Endothelial cell of umbilical vein (primary cell): ENCODE measurements at regions not wholly inside any gene's neighbourhood (a gene's known extent, or its start where the extent isn't known, plus 50 kb on each side); places are given as distances from the start of the nearest gene placed in this dataset.

Experiments
- EZH2 ChIP-seq: IDR thresholded peaks from 2 replicates; pipeline ENCODE4 v1.6.1; 2012; ENCODE audit warnings: borderline replicate concordance, low read depth, mild to moderate bottlenecking, moderate library complexity, low read length, inconsistent platforms; ENCODE audit not compliant: severe bottlenecking
- MYC ChIP-seq: IDR thresholded peaks from one replicate; pipeline ENCODE4 v1.6.1; 2011; ENCODE audit warnings: mild to moderate bottlenecking, low read depth, low read length
- POLR2A ChIP-seq: IDR thresholded peaks from 2 replicates; pipeline ENCODE4 v1.6.1; 2012; ENCODE audit warnings: low read depth, mild to moderate bottlenecking, control low read depth, low read length
- POLR2AphosphoS5 ChIP-seq: IDR thresholded peaks from 2 replicates; pipeline ENCODE4 v1.6.1; 2012; ENCODE audit warnings: low read depth, mild to moderate bottlenecking, control low read depth, low read length, moderate library complexity; ENCODE audit not compliant: insufficient read depth
- TF ChIP-seq, protein P1 (sequence below), 2 donors: IDR thresholded peaks; 1 replicate in 1 of 2; 2 replicates in 1 of 2; pipeline ENCODE4 v1.5.1; 2011; ENCODE audit warnings: low read length in 2 of 2, mild to moderate bottlenecking in 2 of 2, moderate library complexity in 2 of 2, control low read depth in 1 of 2, inconsistent platforms in 1 of 2, low read depth in 1 of 2; ENCODE audit not compliant: insufficient read depth in 1 of 2; ENCODE audit errors: extremely low read depth in 1 of 2
- TF ChIP-seq, protein P2 (sequence below): IDR thresholded peaks from 2 replicates; pipeline ENCODE4 v1.6.1; 2011; ENCODE audit not compliant: insufficient read depth, insufficient read length

DNA sequence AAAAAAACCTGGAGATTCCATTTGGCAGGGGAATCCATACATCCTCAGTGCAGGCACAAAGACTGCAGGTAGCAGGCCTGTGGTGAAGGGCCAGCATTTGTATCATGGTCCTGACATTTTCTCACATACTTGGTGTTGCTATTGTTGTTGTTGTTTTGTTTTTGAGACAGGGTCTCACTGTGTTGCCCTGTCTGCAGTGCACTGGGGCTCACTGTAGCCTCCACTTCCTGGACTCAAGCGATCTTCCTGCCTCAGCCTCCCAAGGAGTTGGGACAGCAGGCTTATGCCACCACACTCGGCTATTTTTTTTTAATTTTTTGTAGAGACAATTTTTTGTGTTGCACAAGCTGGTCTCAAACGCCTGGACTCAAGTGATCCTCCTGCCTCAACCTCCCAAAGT is 140.8 kb upstream of the ZNF644 start:
- TF ChIP-seq, protein P1, sequence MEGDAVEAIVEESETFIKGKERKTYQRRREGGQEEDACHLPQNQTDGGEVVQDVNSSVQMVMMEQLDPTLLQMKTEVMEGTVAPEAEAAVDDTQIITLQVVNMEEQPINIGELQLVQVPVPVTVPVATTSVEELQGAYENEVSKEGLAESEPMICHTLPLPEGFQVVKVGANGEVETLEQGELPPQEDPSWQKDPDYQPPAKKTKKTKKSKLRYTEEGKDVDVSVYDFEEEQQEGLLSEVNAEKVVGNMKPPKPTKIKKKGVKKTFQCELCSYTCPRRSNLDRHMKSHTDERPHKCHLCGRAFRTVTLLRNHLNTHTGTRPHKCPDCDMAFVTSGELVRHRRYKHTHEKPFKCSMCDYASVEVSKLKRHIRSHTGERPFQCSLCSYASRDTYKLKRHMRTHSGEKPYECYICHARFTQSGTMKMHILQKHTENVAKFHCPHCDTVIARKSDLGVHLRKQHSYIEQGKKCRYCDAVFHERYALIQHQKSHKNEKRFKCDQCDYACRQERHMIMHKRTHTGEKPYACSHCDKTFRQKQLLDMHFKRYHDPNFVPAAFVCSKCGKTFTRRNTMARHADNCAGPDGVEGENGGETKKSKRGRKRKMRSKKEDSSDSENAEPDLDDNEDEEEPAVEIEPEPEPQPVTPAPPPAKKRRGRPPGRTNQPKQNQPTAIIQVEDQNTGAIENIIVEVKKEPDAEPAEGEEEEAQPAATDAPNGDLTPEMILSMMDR (IDR thresholded peaks at IDR 0.05; ENCODE audit: extremely low read depth in 1 of 2, insufficient read depth in 1 of 2, low read depth in 1 of 2, low read length in 2 of 2), result no peak
- TF ChIP-seq EZH2 (no peak), POLR2AphosphoS5 (no peak), POLR2A (no peak), MYC (no peak)
- TF ChIP-seq, protein P2, sequence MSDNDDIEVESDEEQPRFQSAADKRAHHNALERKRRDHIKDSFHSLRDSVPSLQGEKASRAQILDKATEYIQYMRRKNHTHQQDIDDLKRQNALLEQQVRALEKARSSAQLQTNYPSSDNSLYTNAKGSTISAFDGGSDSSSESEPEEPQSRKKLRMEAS, result no peak
